ENCODE measurements at regions not wholly inside any gene's neighbourhood (a gene's known extent, or its start where the extent isn't known, plus 50 kb on each side); places are given as distances from the start of the nearest gene placed in this dataset.

DNA sequence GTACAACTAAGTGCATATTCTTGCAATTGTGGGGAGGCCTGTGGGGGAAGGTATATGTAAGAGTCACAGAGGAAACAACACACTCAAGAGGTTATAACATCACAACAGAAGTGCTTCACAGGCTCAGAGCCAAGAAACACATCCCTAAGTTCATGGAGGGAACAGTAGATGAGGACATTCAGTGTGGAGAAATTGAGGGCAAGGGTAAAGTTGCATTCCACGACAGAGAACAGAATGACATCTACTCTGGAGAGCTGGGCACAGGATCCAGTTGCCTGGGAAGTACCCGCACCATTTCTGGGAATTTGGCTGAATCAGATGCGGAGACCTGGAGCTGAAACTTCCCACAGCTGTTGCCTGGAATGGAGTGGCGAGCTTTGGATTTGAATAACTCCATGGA, 197.2 kb downstream of the NXNL2 start:
- TF ChIP-seq POLR2AphosphoS5 (IDR thresholded peaks at IDR 0.05; ENCODE audit: low read depth, low read length) (no peak), POLR2A (IDR thresholded peaks at IDR 0.05; ENCODE audit: low read depth, low read length) (no peak), TAF1 (IDR thresholded peaks at IDR 0.05; ENCODE audit: borderline replicate concordance, low read depth, low read length) (no peak)
